ENCODE measurements at regions not wholly inside any gene's neighbourhood (a gene's known extent, or its start where the extent isn't known, plus 50 kb on each side); places are given as distances from the start of the nearest gene placed in this dataset.
"Not testable (repeated sequence)": the region's sequence is repeated elsewhere in the genome, so short reads cannot be mapped to it uniquely, and the experiment has no call there.

DNA sequence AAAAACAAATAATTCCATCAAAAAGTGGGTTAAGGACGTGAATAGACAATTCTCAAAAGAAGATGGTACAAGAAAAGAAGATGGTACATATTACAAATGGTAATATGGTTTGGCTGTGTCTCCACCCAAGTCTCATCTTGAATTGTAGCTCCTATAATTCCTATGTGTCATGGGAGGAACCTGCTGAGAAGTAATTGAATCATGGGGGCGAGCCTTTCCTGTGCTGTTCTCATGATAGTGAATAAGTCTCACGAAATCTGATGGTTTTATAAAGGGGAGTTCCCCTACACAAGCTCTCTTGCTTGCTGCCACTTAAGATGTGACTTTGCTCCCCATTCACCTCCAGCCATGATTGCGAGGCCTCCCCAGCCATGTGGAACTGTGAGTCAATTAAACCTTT, 172.9 kb downstream of the C11orf91 start:
- DNase-seq (ENCODE audit: low spot score): not testable (repeated sequence)

DNA sequence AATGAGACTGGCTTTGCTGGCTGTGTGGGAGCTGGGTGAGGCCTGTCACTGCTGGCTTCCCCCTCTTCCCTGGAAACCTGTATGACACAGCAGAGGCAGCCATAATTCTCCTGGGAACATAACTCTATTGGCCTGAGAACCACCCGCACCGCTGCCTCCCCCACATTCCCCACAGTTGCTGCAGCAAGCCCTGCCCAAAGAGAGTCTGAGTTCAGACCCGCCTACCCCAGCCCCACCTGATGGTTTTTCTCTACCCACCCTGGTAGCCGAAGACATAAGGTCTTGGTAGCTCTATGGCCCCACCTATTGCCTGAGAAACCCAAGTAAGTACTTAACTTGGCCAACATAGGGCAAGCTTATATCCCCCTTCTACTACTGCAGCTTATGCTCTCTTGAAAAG, 174.8 kb downstream of the C11orf91 start:
- no peak for DNase-seq (ENCODE audit: low spot score)

DNA sequence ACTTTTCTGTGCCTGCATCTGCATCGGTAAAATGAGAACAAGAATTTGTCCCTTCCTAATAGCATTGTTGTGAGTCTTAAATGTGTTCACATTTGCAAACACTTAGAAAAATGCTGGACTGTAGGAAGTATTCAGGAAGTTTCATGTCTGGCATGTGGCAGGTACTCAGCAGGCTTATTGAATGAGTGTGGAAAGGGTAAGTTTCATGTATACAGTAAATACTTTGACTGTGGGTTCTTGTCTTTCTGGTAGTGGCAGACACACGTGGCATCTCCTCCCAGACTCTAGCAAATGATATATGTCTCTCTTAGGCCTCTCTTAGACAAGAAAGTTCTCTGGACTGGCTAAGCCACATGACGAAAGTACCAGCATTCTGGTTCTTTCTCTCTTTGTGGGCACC, 179.2 kb downstream of the C11orf91 start:
- DNase-seq (ENCODE audit: low spot score): no peak

DNA sequence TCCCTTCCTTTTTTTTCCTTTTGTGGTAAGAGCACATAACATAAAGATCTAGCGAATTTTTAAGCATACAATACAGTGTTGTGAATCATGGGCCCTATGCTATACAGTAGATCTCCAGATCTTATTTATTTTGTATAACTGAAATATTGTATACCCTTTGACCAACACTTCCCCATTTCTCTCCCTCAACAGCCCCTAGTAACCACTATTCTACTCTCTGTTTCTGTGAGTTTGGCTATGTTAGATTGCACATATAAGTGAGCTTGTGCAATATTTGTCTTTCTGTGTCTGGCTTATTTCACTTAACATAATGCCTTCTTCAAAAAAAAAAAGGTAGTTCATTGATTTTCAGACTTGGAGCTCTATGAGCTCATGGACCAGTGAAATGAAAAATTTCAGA, 180.5 kb downstream of the C11orf91 start:
- DNase-seq (ENCODE audit: low spot score): no peak

DNA sequence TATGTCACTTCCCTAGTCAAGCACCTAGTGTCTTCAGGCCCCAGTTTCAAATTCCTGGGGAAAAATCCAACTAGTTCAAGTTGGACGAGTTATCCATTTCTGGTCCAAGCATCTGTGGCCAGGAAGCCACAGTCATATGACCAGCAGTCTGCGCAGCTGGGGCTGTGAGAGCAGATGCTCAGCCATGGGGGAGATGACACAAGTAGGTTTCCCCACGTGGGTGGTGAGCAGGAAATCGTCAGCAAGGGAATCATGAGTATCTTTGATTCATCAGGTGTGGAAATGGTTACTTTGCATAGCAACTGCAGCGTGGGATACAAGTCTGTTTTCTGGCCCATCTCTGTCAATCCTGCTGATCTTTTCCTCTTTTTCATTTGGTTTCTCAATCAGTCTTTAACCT, 185.3 kb downstream of the C11orf91 start:
- no peak for DNase-seq (ENCODE audit: low spot score)

DNA sequence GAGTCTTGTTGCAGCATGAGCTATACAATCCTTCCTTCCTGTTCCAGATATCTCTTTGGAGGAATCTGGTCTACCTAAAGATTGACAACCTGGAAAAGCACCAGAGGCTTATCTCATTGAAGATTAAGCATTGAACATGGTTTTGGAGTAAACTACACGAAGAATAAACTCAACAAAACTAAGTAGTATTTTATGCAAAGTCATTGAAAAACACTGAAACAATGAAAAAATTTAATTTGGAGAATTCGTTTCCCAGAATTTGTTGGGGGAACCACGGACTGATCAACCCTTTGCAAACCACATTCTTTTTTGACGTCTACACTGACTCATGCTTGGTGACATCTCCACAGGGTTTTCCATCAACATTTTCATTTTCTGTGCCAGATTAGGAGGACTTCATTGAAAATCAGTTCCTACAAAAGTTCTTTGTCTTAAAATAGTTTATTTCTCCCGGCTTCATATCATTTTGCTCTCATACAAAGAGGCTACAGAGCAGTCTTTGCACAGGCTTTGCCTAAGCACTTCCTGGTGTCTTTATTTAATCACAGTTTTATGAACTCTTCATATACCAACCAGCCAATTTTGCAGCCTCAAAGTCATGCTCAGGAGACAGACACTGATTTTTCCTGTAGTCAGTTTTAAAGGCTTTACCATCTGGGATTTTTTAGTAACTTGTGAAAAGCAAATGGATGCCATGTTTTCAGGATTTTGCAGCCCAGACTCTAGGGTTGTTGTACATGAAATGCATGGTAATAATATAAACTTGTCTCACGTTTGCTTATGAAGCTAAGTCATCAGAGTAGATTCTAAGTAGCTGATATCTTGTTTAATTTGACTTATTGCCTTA, 186.3 kb downstream of the C11orf91 start:
- DNase-seq (ENCODE audit: low spot score): no peak

DNA sequence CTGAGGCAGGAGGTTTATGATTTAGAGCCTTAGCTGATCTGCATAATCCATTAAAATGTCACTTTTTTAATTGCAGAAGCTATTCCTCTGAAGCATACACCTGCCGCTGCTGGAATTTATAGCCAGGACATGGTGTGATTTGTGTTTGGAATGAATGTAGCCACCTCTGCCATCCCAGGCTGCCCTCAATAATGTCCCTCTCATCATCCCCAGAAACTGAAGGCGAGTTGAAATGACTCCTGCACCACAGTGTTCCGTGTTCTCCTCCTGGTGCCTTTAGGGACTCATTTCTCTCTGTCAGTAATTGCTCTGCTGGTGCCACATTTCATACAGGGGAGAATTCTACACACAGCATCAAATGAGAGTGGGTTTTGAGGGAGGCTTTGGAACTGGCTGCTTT, 191.0 kb downstream of the C11orf91 start:
- no peak for DNase-seq (ENCODE audit: low spot score)

DNA sequence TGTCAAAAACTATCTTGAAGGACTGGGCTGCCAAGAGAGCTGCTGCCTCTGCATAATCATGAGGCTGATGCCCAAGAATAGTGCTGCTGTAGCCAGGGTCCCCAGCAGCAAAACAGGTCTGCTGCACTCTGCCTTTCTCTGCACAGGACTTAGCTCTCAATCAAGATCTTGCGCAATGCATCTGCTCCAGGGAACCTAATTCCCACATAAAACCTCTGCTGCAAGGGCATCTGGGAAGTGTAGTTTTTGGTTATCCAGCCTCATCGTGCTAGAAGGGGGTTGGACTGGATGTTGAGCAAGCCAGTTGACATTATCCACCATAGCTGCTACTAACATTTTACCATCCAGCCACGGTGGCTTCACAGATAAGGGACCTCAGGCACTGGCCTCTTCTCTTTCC, 192.7 kb downstream of the C11orf91 start:
- DNase-seq (ENCODE audit: low spot score): no peak

DNA sequence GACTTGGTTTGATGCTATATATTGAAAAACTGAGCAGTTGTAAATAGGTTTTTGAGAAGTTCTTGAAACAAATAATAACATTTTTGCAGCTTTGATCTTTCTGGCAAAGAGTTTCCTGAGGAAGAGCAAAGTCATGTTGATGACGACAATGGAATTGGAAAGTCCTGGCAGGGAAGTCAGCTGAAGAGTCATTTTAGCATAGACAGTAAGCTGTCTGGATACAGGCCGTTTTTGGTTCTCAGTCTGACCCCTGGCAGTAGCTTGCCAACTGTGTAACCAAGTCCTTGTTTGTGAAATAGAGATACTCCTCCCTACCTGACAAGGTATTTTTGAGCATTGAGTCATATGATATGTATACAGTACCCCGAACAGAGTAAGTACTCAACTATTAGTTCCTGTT, 193.3 kb downstream of the C11orf91 start:
- no peak for DNase-seq (ENCODE audit: low spot score)

DNA sequence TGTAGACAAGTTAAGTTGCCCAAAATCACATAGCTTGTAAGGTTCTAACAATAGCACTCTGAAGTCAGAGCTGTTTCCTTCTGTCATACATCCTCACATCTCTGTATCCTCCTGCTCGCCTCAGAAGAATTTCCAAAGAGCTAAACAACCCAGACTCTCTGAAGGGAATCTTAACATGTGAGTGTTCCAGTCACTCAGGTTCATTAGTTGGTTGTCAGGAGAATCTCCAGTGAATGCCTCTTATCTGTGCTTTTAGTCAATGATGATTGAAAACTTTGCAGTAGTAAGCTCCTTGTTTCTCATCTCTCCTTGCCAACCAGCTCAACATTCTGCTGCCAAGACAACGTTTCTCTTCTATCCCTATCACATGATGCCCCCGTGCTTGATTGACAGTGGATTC, 195.5 kb downstream of the C11orf91 start:
- no peak for DNase-seq (ENCODE audit: low spot score)

DNA sequence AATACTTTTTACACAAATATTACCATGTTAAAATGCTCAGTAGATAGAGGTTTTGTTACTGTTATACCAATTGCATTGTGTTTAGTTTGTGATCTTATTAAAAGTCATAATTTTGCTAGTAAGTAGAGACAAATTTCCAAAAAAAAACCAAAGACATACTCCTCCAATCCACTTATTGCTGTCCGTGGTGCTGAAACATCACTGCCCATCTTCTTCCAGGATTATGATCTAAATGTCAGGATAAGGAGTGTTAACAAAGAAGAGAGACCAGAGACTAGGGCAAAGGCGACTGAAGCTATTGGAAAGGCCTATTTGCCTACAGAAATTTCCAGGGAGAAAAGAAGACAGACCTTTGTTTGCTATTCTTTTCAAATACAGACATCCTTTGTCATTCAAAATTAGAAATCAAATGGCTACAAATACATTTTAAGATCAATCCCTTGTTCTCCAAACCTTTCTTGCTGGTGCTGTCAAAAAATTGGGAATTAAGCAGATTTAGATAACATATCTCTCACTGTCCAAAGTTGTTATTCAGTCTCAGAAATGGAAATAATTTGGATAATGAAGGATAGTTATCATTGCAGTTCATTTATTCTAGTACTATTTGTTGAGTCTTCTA, 199.7 kb downstream of the C11orf91 start:
- DNase-seq (ENCODE audit: low spot score): no peak

DNA sequence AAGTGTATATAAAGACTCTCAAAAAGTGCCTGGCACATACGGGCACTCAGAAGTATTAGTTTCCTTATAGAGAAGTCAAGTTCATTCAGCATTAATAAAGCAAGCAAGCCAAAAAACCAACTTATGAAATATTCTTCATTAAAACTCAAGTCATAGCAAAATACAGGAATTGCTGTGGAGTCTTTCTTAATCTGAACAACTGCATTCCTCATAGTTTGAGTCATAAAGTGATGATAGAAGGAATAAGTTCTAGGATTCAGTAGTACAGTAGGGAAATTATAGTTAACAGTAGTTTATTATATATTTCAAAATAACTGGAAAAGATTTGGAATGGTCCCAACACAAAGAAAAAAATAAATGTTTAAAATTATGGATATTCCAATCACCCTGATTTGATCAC, 200.3 kb downstream of the C11orf91 start:
- DNase-seq (ENCODE audit: low spot score): no peak

DNA sequence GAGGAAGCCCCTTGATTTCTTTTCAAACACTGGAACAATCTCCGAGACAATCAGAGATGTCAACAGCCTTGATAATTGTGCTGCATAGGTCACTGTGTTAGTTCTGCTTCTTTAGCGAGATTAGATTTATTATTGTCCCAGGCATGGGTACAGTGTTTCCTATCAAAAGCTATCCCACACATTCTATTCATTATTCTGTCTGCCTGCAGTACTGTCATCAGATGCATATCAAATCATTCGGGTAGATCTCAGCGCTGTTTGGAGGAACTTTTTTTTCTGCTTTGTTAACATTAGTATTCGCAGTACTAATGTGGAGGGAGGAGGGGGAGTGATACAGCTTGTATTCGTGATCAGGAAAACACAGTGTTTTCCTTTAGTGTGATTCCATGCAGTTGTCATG, 208.0 kb downstream of the C11orf91 start:
- no peak for DNase-seq (ENCODE audit: low spot score)

DNA sequence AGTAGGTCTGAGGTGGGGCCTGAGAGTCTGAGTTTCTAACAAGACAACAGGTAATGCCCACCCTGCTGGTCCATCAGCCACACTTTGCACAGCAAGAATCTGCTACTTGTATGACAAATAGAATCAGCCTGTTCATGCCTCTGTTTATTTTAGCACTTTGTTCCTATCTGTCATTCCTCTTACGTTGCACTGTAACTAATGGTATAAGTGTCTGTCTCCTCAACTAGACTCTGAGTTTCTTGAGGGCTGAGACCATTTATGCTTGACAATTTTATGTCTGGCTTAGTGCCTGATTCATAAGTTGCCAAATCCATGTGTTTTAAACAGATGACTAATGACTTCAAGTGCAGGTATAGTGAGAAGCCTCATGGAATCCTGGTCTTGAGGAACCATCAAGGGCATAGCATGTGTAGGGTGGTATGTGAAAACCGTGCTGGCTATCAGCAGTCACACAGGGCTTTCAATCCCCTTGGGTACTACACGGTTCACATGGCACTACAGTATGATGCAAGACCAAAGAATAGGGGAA, 209.7 kb downstream of the C11orf91 start:
- DNase-seq (ENCODE audit: low spot score): no peak

DNA sequence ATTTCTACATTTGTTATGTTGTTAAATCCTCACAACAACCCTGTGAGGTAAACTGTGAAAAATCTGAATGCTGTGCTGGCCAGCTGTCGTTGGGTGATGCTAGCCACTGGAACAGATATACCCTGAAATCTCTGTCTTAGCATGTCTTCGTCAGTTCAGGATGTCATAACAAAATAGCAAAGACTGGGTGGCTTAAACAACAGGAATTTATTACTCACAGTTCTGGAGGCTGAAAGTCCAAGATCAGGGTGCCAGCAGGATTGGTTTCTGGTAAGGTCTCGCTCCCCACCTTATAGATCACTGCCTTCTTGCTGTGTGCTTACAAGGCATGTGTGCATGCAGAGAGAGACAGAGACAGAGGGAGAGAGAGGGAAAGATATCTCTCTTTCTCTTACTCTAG, 211.7 kb downstream of the C11orf91 start:
- DNase-seq (ENCODE audit: low spot score): no peak

DNA sequence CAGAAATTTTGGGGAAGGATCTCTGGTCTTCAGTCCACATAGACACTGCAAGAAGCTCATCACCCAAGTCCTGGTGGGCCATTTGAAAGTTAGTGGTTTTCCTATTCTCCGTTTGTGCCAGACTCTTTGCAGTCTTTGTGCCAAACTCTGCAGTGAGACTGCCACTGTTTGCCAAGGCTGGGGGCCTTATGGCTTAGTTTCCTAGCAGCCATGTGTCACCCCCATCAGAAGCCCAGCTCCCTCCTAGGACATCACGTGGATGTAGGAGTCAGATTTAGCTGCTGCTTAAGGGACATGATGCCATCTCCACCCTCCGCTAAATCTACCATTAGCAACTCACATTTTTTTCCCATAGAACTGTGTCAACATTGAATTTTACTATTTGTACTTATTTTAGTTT, 220.0 kb downstream of the C11orf91 start:
- DNase-seq (ENCODE audit: low spot score): no peak

DNA sequence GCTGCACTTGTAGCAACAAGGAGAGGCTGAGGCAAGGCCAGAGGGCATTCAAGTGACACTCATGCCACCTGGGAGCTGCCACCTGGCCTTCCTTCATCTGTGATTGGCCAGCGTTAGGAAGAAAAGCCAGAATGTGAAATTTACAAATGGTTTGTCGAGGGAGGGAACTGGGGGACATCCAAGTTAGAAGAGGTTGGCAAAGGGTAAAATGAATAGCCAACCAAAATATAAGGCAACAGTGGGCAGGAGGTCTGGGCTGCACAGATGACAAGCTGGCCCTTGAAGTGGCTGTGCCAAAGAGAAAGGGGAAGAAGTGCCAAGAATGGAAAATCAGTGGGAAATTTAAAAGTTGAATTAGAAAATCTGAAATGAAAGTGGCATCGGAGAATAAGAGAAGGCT, 221.4 kb downstream of the C11orf91 start:
- DNase-seq (ENCODE audit: low spot score): no peak

DNA sequence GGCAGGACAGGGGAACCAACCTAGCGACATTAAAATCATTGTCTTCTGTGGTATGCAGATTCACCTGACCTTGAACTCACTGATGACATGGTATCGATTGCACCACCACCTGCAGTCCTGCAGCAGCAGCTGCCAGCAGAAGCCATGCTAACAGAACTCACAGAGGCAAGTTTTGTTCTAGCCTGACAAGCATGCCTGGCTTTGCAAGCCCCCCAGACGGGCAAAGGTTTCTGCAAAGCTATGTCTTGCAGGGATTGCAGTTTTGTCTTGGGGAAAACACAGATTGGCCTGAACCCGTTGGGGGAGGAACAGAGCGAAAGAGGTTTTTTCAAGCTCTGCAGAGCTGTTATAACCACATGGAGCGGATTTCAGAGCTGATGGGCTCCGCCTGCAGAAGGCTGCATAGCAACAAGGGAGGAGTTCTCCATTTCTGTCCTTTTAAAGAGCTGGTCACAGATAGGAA, 221.0 kb downstream of the HIPK3 start:
- DNase-seq (ENCODE audit: low spot score): no peak

DNA sequence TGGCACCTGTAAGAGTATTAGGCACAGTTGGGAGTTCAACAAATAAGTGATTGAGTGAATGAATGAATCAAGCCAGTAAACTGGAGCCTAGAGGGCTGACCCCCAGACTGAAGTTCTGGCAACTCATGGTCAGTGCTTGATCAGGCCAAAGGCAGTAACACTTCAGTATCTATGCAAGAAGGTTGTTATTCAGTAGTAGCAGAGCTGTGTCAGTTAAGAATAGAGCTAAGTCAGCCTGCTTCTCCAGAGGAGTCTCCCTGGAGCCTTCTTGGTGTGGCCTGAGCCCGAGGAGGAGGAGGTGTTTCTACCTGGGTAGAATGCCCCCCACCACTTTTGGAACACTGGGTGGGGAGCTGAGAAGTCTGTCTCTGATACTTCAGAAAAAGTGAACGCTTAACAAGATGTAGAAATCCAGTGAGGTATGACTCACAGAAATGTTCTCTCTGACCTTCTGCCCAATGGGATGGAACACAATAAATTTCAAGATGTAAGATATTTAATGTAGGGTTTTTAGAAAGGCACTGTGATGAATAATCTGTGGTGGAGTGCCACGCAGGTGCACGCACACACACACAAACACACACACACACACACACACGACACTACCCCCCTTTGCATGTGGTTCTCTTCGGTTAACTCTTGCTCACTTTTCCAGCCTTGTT, 219.9 kb downstream of the HIPK3 start:
- no peak for DNase-seq (ENCODE audit: low spot score)

DNA sequence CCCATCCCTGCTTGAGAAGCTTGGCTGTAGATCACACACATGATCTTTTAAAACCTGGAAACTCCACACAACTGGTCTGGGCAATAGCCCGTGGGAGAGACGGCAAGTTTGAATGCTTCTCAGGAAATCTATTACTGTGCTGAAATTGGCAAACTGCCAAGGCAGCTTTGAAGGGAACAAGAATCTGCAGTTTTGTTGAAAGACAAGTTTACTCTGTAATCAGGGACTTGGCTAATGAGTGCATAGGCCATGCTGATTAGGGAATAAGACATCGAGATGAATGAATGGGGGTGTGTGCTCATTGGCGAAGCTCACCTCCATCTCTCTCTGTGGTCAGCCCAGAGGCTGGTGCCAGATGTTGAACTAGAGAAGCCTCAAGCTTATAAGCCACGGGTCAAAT, 218.8 kb downstream of the HIPK3 start:
- no peak for DNase-seq (ENCODE audit: low spot score)

DNA sequence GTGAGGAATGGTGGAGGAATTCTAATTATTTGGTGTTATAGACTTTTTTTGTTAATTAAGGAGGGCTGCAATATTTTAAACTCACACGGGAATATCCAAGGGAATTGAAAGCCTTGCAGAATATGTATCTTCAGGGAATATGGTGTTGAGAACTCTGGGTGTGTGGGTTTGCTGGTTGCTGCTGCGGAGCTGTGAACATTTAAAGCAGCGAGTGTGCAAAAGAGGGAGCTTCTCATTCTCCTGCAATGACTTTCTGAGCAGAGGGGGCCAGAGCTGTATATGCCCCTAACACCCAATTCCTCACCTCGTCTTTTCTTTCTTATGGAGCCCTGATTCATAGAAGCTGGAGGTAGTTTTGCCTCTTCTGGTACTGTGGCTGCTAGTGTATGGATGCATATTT, 217.7 kb downstream of the HIPK3 start:
- no peak for DNase-seq (ENCODE audit: low spot score)

DNA sequence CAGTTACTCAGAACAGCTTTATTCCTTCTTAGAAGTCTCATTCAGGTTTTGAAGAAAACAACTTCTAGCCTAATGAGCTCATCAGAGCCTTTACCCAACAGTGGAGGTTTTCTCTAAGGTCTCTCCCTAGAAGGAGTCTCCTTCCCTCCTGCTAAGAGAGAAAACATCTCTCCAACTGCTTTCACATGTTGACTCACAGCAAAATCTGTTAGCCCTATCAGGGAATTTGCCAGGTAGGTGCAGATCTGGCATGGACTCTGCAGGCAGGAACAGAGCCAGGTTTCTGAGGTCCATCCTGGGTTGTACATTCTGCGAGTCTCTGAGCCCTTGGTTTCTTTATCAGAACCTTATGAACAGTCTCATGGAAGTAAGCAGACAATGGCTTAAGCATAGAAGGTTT, 214.4 kb downstream of the HIPK3 start:
- no peak for DNase-seq (ENCODE audit: low spot score)

DNA sequence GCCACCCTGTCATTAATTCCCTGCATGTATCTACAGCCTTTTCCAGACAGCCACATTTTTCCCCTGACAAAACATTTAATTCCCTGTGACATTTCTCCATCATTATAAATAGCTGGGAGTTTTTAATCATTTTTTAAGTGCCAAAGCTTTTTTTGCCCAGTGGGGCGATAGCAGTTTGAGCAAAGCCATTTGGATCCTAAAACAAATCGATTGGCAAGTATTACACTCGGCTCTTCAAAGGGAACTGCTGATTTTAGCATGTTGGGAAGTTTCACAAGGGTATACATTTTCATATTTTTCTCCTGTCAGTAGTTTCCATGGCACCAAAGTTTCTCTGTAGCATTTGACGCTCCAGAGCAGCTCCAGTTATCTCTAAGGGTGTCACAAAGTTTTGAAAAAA, 210.8 kb downstream of the HIPK3 start:
- DNase-seq (ENCODE audit: low spot score): no peak
